Stomach (tissue), 4 donors: ENCODE measurements at regions not wholly inside any gene's neighbourhood (a gene's known extent, or its start where the extent isn't known, plus 50 kb on each side); places are given as distances from the start of the nearest gene placed in this dataset.

Experiments used
- EP300 ChIP-seq: sonication (generic); formaldehyde crosslinking; IDR thresholded peaks from one replicate; pipeline ENCODE4 v1.6.1; 2017; ENCODE audit warnings: antibody characterized with exemption
- POLR2A ChIP-seq, 4 donors: fragments of 450-650 bp; IDR thresholded peaks; one replicate each; pipeline ENCODE4 v1.6.1; 2016; ENCODE audit warnings: antibody characterized with exemption in 4 of 4, control low read depth in 2 of 4, mild to moderate bottlenecking in 1 of 4, moderate library complexity in 1 of 4
- TF ChIP-seq, protein P1 (sequence below), 7 experiments: fragments of 450-650 bp in 4 of 7; fragments of 200-600 bp in 3 of 7; sonication (generic) in 3 of 7; IDR thresholded peaks; one replicate each; pipeline ENCODE4 v1.5.1; 2016 to 2019; ENCODE audit warnings: antibody characterized with exemption in 7 of 7, control low read depth in 2 of 7, mild to moderate bottlenecking in 1 of 7

- TF ChIP-seq, protein P1, sequence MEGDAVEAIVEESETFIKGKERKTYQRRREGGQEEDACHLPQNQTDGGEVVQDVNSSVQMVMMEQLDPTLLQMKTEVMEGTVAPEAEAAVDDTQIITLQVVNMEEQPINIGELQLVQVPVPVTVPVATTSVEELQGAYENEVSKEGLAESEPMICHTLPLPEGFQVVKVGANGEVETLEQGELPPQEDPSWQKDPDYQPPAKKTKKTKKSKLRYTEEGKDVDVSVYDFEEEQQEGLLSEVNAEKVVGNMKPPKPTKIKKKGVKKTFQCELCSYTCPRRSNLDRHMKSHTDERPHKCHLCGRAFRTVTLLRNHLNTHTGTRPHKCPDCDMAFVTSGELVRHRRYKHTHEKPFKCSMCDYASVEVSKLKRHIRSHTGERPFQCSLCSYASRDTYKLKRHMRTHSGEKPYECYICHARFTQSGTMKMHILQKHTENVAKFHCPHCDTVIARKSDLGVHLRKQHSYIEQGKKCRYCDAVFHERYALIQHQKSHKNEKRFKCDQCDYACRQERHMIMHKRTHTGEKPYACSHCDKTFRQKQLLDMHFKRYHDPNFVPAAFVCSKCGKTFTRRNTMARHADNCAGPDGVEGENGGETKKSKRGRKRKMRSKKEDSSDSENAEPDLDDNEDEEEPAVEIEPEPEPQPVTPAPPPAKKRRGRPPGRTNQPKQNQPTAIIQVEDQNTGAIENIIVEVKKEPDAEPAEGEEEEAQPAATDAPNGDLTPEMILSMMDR (IDR thresholded peaks at IDR 0.05) = no peak
- TF ChIP-seq EP300 (no peak), POLR2A (IDR thresholded peaks at IDR 0.05) (no peak)
Observed at GRCh38 chr3:72259755-72260587, 475.0 kb upstream of the PROK2 start.
